Type B pancreatic cell (in vitro differentiated cells): ENCODE measurements at regions not wholly inside any gene's neighbourhood (a gene's known extent, or its start where the extent isn't known, plus 50 kb on each side); places are given as distances from the start of the nearest gene placed in this dataset.

Experiments used
- DNase-seq: peaks from one replicate; pipeline ENCODE4 v3.0.0; 2021; ENCODE audit warnings: mixed read lengths; ENCODE audit not compliant: unreplicated experiment; ENCODE audit errors: extremely low spot score
- H3K27ac Mint-ChIP-seq: 2 replicates; pipeline ENCODE4 v1.8.0; 2021; ENCODE audit warnings: mild to moderate bottlenecking, mixed read lengths
- H3K27me3 Mint-ChIP-seq: 2 replicates; pipeline ENCODE4 v1.8.0; 2021; ENCODE audit warnings: mixed read lengths
- H3K36me3 Mint-ChIP-seq: 2 replicates; pipeline ENCODE4 v1.8.0; 2021; ENCODE audit warnings: mixed read lengths
- H3K4me1 Mint-ChIP-seq: one replicate; pipeline ENCODE4 v1.8.0; 2021; ENCODE audit warnings: mixed read lengths; ENCODE audit not compliant: unreplicated experiment
- H3K4me3 Mint-ChIP-seq: 2 replicates; pipeline ENCODE4 v1.8.0; 2021; ENCODE audit warnings: mild to moderate bottlenecking, mixed read lengths
- H3K9me3 Mint-ChIP-seq: 2 replicates; pipeline ENCODE4 v1.8.0; 2021; ENCODE audit warnings: mixed read lengths
- TF ChIP-seq, protein P1 (sequence below): fragments of 200-600 bp; sonication (generic); conservative IDR thresholded peaks from 2 replicates; pipeline ENCODE4 v1.5.0; 2021; ENCODE audit warnings: antibody characterized with exemption, mild to moderate bottlenecking

DNA sequence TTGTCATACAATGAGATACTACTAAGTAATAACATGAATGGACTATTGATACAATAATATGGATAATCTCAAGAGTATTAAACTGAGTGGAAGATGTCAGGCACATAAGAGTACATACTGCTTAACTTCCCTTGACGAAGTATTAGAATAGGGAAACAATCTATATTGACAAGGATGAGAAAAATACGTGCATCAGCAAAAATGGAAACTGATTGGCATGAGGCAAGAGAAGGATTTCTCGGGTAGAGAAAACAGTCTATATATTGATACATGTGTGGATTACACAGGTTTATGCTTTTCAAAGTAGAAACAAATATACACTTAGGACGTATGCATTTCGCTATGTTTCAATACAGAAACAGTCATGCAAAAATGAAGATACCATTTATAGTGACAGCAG lies 57.4 kb downstream of the PRR20E start:
- Mint-ChIP-seq H3K4me1 (no peaks in the 10 kb centered on the region), H3K27me3 (no peaks in the 10 kb centered on the region), H3K9me3 (no peaks in the 10 kb centered on the region), H3K36me3 (no peaks in the 10 kb centered on the region), H3K27ac (no peak overlapping the region), H3K4me3 (no peak overlapping the region)
- TF ChIP-seq, protein P1, sequence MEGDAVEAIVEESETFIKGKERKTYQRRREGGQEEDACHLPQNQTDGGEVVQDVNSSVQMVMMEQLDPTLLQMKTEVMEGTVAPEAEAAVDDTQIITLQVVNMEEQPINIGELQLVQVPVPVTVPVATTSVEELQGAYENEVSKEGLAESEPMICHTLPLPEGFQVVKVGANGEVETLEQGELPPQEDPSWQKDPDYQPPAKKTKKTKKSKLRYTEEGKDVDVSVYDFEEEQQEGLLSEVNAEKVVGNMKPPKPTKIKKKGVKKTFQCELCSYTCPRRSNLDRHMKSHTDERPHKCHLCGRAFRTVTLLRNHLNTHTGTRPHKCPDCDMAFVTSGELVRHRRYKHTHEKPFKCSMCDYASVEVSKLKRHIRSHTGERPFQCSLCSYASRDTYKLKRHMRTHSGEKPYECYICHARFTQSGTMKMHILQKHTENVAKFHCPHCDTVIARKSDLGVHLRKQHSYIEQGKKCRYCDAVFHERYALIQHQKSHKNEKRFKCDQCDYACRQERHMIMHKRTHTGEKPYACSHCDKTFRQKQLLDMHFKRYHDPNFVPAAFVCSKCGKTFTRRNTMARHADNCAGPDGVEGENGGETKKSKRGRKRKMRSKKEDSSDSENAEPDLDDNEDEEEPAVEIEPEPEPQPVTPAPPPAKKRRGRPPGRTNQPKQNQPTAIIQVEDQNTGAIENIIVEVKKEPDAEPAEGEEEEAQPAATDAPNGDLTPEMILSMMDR: no peak
- DNase-seq: no peak

DNA sequence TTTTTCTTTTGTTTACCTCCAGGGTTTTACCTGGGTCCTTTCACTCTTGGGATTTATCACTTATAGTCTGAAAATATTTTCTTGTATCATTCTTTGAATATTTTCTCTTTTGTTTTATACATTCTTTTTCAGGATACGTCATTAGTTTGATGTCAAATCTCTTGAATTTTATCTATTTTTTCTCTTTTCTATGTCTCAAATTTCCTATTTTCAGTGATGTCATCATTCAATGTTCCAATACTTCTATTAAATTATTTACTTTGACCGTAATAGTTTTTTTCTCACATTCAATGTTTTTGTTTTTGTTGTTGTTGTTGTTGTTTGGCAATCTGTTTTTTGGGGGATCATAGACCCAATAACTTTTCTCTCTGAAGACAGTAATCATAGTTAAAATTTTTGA lies 83.5 kb downstream of the PRR20E start:
- H3K4me1 Mint-ChIP-seq: no peaks in the 10 kb centered on the region
- no peak for DNase-seq
- no peaks in the 10 kb centered on the region for H3K9me3 Mint-ChIP-seq
- no peak overlapping the region for H3K4me3 Mint-ChIP-seq
- no peaks in the 10 kb centered on the region for H3K27me3 Mint-ChIP-seq
- H3K36me3 Mint-ChIP-seq: no peaks in the 10 kb centered on the region
- H3K27ac Mint-ChIP-seq: no peak overlapping the region
- TF ChIP-seq, protein P1: no peak

DNA sequence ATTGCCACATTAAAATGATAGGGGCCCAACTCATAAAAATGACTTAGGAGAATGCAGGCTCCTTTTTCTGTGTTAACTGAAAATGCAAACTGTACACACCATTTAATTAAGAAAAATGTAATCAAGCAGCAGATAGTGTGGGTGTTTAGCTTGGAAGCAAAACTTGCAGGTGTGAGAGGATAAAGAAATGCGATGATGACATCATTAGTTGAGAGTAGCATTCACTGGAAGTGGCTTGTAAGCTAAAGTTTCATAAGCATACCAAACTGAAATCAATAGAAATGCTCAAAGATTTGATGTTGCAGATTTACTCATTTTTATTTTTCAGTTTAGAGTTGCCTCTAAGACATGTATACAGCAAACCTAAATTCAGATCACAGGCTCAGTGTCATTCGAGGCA lies 86.6 kb downstream of the PRR20E start:
- Mint-ChIP-seq H3K4me3 (no peak overlapping the region), H3K27ac (no peak overlapping the region), H3K36me3 (no peaks in the 10 kb centered on the region), H3K9me3 (no peaks in the 10 kb centered on the region), H3K4me1 (no peaks in the 10 kb centered on the region), H3K27me3 (no peaks in the 10 kb centered on the region)
- TF ChIP-seq, protein P1: no peak
- no peak for DNase-seq

DNA sequence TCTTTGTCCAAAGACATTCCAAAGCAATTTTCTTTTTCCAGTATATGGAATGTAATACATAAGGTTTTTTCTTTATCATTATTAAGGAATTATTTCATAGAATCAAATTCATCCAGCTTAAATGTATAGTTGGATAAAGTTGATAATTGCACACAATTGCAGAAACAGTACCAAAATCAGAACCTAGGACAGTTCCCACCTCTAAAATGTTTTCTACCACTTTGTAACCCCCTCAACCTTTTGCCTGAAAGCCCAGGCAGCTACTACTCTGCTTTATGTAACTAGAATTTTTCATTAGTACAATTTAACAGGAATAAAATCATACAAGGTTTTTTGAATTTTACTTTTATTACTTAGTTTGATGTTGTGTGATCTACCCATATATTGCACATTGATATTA lies 98.0 kb downstream of the PRR20E start:
- H3K4me3 Mint-ChIP-seq: no peak overlapping the region
- no peak for DNase-seq
- TF ChIP-seq, protein P1: no peak
- H3K27me3 Mint-ChIP-seq: no peaks in the 10 kb centered on the region
- H3K4me1 Mint-ChIP-seq: no peaks in the 10 kb centered on the region
- no peaks in the 10 kb centered on the region for H3K36me3 Mint-ChIP-seq
- H3K9me3 Mint-ChIP-seq: no peaks in the 10 kb centered on the region
- no peak overlapping the region for H3K27ac Mint-ChIP-seq

DNA sequence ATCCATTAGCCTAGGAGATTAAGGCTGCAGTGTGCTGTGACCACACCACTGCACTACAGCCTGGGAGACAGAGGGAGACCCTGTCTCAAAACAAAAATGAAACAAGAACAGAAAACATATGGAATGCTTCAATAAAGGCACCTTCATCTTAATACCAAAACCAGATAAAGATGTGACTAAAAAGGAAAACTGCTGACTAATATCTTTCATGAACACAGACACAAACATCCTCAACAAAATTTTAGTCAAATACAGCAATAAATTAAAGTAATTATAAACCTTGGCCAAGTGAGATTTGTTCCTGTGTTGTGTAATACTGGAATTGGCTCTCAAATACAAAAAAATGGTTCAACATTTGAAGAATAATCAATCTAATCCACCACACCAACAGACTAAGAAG lies 103.5 kb downstream of the PRR20E start:
- no peaks in the 10 kb centered on the region for H3K27me3 Mint-ChIP-seq
- no peaks in the 10 kb centered on the region for H3K9me3 Mint-ChIP-seq
- H3K4me3 Mint-ChIP-seq: no peak overlapping the region
- no peak overlapping the region for H3K27ac Mint-ChIP-seq
- H3K36me3 Mint-ChIP-seq: no peaks in the 10 kb centered on the region
- no peaks in the 10 kb centered on the region for H3K4me1 Mint-ChIP-seq
- no peak for DNase-seq
- TF ChIP-seq, protein P1: no peak

DNA sequence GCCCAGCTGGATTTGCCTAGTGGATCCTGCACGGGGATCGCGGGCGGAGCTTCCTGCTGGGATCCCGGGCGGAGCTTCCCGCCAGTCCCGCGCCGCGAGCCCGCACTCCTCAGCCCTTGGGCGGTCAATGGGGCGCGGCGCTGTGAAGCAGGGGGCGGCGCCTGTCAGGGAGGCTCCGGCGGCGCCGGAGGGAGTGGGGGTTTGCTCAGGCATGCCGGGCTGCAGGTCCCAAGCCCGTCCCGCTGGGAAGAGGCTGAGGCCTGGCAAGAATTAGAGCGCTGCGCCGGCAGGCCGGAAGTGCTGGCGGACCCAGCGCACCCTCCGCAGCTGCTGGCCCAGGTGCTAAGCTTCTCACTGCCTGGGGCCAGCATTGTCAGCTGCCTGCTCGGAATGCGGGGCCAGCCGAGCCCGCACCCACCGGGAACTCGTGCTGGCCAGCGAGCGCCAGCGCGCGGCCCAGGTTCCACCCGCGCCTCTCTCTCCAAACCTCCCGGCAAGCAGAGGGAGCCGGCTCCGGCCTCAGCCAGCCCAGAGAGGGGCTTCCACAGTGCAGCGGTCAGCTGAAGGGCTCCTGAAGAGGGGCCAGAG lies 119.6 kb downstream of the PRR20E start:
- Mint-ChIP-seq H3K27me3 (no peaks in the 10 kb centered on the region), H3K9me3 (peaks cover 5% of the 10 kb centered on the region), H3K27ac (no peak overlapping the region), H3K36me3 (no peaks in the 10 kb centered on the region), H3K4me1 (no peaks in the 10 kb centered on the region), H3K4me3 (peak overlapping the region; percentile 70)
- no peak for DNase-seq
- TF ChIP-seq, protein P1: no peak
